GM23338 (cell line): ENCODE measurements at regions not wholly inside any gene's neighbourhood (a gene's known extent, or its start where the extent isn't known, plus 50 kb on each side); places are given as distances from the start of the nearest gene placed in this dataset.
"Not testable (repeated sequence)": the region's sequence is repeated elsewhere in the genome, so short reads cannot be mapped to it uniquely, and the experiment has no call there.

Experiments used
- ATAC-seq: fragments of 200-7000 bp; cut with Tn5 transposase; 3 replicates; pipeline ENCODE4 v1.9.1; 2020
- DNase-seq: peaks from one replicate; pipeline ENCODE4 v3.0.0-alpha.2; 2015; ENCODE audit warnings: low spot score
- H2AFZ ChIP-seq: fragments of 200-600 bp; sonication (generic); 2 replicates; pipeline ENCODE4 v1.8.0; 2016; ENCODE audit warnings: antibody characterized with exemption, mild to moderate bottlenecking, moderate library complexity
- H3F3A ChIP-seq: fragments of 200-600 bp; sonication (generic); replicated peaks from 2 replicates; pipeline ENCODE4 v1.8.0; 2017; ENCODE audit warnings: antibody characterized with exemption, mixed run types, low read depth
- H3K27ac ChIP-seq: fragments of 200-600 bp; sonication (generic); 2 replicates; pipeline ENCODE4 v1.6.1; 2016; ENCODE audit warnings: low read depth
- H3K27me3 ChIP-seq: fragments of 200-600 bp; sonication (generic); 2 replicates; pipeline ENCODE4 v1.8.0; 2016; ENCODE audit warnings: mild to moderate bottlenecking, mixed run types, moderate library complexity; ENCODE audit not compliant: insufficient read depth
- H3K36me3 ChIP-seq: fragments of 200-600 bp; sonication (generic); 2 replicates; pipeline ENCODE4 v1.8.0; 2016; ENCODE audit warnings: mild to moderate bottlenecking; ENCODE audit not compliant: insufficient read depth
- H3K4me1 ChIP-seq: fragments of 200-600 bp; sonication (generic); 2 replicates; pipeline ENCODE4 v1.8.0; 2016; ENCODE audit warnings: mild to moderate bottlenecking, moderate library complexity; ENCODE audit not compliant: insufficient read depth
- H3K4me2 ChIP-seq: fragments of 200-600 bp; sonication (generic); 2 replicates; pipeline ENCODE4 v1.7.1; 2017; ENCODE audit warnings: mixed run types
- H3K4me3 ChIP-seq: fragments of 200-600 bp; sonication (generic); 2 replicates; pipeline ENCODE4 v1.6.1; 2016; ENCODE audit warnings: mixed run types
- H3K79me2 ChIP-seq: fragments of 200-600 bp; sonication (generic); replicated peaks from 2 replicates; pipeline ENCODE4 v1.8.0; 2017; ENCODE audit warnings: mild to moderate bottlenecking; ENCODE audit not compliant: insufficient read depth
- H3K9me2 ChIP-seq: fragments of 200-600 bp; sonication (generic); 2 replicates; pipeline ENCODE4 v1.8.0; 2017; ENCODE audit not compliant: insufficient read depth
- H4K20me1 ChIP-seq: fragments of 200-600 bp; sonication (generic); replicated peaks from 2 replicates; pipeline ENCODE4 v1.8.0; 2017; ENCODE audit warnings: mild to moderate bottlenecking; ENCODE audit not compliant: insufficient read depth
- H3K27ac Mint-ChIP-seq: 2 replicates; pipeline ENCODE4 v1.8.0; 2020; ENCODE audit warnings: inconsistent platforms, mild to moderate bottlenecking, moderate library complexity, mixed read lengths
- H3K27me3 Mint-ChIP-seq: 3 replicates; pipeline ENCODE4 v1.8.0; 2022; ENCODE audit warnings: low read depth, mild to moderate bottlenecking, moderate library complexity, mixed read lengths, inconsistent platforms; ENCODE audit not compliant: insufficient read depth, poor library complexity
- H3K36me3 Mint-ChIP-seq: 3 replicates; pipeline ENCODE4 v1.8.0; 2021; ENCODE audit warnings: low read depth, mild to moderate bottlenecking, inconsistent platforms, moderate library complexity, mixed read lengths
- H3K4me1 Mint-ChIP-seq: 3 replicates; pipeline ENCODE4 v1.8.0; 2020; ENCODE audit warnings: mild to moderate bottlenecking, inconsistent platforms, mixed read lengths
- H3K4me3 Mint-ChIP-seq: 3 replicates; pipeline ENCODE4 v1.8.0; 2021; ENCODE audit warnings: moderate library complexity, mild to moderate bottlenecking, inconsistent platforms, mixed read lengths
- H3K9me3 Mint-ChIP-seq: 3 replicates; pipeline ENCODE4 v1.8.0; 2020; ENCODE audit warnings: moderate library complexity, mild to moderate bottlenecking, inconsistent platforms, mixed read lengths

DNA sequence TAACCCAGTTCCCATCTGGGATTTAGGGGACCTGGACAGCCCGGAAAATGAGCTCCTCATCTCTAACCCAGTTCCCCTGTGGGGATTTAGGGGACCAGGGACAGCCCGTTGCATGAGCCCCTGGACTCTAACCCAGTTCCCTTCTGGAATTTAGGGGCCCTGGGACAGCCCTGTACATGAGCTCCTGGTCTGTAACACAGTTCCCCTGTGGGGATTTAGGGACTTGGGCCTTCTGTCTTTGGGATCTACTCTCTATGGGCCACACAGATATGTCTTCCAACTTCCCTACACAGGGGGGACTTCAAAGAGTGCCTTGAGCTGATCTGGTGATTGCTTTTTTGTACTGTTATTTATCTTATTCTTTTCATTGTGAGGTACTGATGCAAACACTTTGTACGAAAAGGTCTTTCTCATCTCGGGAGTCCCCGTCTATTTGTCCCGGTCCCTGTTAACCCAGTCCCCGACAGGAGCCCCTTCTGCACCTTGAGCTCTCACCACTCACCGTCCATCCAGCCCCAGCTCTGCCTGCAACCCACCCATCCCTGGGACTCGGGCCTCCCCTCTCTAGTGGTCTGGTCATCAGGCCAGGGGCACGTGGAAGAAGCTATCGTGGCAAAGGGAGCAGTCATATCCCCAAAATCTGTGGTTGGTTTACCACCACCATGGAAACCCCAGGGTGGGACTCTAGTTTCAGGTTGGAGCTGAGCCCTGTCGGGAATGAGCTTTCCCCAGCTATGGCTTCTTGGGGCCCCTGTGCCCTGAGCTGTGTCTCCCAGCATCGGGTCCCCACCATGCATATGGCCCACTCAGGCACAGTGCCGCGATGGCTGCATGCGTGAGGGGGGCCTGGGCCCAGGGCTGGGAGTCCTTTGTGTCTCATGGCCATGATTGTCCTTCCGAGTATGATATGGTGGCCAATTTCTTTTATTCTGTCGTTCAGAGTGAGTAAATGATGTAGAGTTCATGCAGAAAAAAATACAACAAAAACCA, 270.4 kb upstream of the PLCXD1 start:
- not testable (repeated sequence) for H3K4me1 ChIP-seq, H3K27me3 Mint-ChIP-seq, H3K36me3 Mint-ChIP-seq, H3K4me3 ChIP-seq, H3K4me1 Mint-ChIP-seq, H3K79me2 ChIP-seq, DNase-seq, H3K27me3 ChIP-seq, H3K4me2 ChIP-seq, H3K36me3 ChIP-seq, H3K9me2 ChIP-seq, H3K4me3 Mint-ChIP-seq, ATAC-seq, H3K27ac ChIP-seq, H3K9me3 Mint-ChIP-seq, H4K20me1 ChIP-seq, H3K27ac Mint-ChIP-seq, H3F3A ChIP-seq, H2AFZ ChIP-seq

DNA sequence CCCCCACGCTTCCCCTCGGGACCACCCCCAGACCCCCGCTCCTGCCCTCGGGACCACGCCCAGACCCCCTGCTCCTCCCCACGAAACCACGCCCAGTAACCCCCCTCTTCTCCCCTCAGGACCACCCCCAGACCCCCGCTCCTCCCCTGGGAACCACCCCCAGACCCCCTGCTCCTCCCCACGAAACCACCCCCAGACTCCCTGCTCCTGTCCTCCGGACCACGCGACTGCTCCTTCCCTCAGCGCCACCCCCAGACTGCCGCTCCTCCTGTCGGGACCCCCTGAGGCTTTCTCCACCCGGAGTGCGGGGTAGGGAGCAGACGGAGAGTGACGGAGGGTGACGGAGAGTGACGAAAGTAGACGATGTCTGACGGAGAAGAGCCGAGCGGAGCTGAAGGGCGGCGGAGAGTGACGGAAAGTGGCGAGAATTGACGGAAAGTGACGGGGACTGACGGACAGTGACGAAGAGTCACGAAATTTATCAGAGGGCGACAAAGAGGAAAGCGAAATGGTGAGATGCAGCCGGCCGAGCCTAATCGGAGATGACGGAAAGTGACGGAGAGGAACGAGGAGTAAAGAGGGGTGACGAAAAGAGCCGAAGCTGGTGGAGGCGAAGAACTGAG, 267.2 kb upstream of the PLCXD1 start:
- H3K36me3 ChIP-seq, H3K4me1 ChIP-seq, H3K36me3 Mint-ChIP-seq, H3K27me3 Mint-ChIP-seq, H3K9me3 Mint-ChIP-seq, H3K9me2 ChIP-seq, ATAC-seq, H3F3A ChIP-seq, H4K20me1 ChIP-seq, H2AFZ ChIP-seq, H3K27me3 ChIP-seq, H3K79me2 ChIP-seq, H3K4me3 Mint-ChIP-seq, H3K4me3 ChIP-seq, H3K27ac ChIP-seq, H3K27ac Mint-ChIP-seq, H3K4me2 ChIP-seq, H3K4me1 Mint-ChIP-seq: not testable (repeated sequence)
- peak; percentile 54 for DNase-seq

DNA sequence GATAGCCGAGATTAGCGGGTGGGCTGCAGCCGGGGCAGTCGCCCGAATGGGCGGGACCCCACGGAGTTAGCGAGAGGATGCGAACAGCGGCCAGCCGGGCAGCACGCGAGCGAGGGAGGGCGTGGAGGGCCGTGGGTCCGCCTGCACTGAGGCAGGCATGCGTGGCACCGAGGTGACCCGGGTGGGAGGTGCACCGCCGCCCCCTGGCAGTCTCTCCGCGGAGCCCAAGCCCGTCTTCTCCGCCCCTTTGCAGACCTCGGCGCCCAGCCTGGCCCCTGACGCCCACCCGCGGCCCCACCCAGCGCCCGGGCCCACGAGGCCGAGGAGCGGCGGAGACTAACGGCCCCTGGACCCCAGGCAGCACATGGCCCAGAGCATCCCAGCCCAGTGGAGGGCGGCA, 266.7 kb upstream of the PLCXD1 start:
- not testable (repeated sequence) for H3K4me1 Mint-ChIP-seq, H3K4me3 Mint-ChIP-seq, H3K9me2 ChIP-seq, H4K20me1 ChIP-seq, H3K9me3 Mint-ChIP-seq, H3K27me3 Mint-ChIP-seq, H3F3A ChIP-seq, DNase-seq, H3K27ac Mint-ChIP-seq, H3K4me2 ChIP-seq, ATAC-seq, H3K27me3 ChIP-seq, H2AFZ ChIP-seq, H3K36me3 Mint-ChIP-seq, H3K4me1 ChIP-seq, H3K79me2 ChIP-seq, H3K27ac ChIP-seq, H3K36me3 ChIP-seq
- H3K4me3 ChIP-seq: 0 out of 2 replicates have a peak overlapping the region, but pooled peaks have one; percentile 26

DNA sequence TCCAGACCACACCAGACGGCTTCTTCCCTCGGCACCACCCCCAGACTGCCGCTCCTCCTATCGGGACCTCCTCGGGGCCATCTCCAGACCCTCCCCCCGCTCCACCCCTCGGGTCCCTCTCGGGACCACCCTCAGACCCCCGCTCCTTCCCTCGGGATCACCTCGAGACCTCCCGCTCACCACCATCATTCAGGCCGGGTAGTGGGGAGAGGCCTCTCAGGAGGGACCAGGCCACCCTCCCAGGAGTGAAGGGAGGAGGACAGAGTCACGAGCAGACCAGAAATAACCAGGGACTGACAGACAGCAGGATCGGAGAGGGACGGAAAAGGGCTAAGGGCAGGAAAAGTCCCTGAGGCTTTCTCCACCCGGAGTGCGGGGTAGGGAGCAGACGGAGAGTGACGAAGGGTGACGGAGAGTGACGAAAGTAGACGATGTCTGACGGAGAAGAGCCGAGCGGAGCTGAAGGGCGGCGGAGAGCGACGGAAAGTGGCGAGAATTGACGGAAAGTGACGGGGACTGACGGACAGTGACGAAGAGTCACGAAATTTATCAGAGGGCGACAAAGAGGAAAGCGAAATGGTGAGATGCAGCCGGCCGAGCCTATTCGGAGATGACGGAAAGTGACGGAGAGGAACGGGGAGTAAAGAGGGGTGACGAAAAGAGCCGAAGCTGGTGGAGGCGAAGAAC, 262.3 kb upstream of the PLCXD1 start:
- H3K4me2 ChIP-seq, H3K27me3 Mint-ChIP-seq, H3F3A ChIP-seq, H3K27ac ChIP-seq, H3K4me3 ChIP-seq, H3K9me3 Mint-ChIP-seq, ATAC-seq, H3K27me3 ChIP-seq, H3K36me3 ChIP-seq, H4K20me1 ChIP-seq, DNase-seq, H3K4me1 ChIP-seq, H3K4me1 Mint-ChIP-seq, H3K9me2 ChIP-seq, H2AFZ ChIP-seq, H3K79me2 ChIP-seq, H3K27ac Mint-ChIP-seq, H3K36me3 Mint-ChIP-seq, H3K4me3 Mint-ChIP-seq: not testable (repeated sequence)

DNA sequence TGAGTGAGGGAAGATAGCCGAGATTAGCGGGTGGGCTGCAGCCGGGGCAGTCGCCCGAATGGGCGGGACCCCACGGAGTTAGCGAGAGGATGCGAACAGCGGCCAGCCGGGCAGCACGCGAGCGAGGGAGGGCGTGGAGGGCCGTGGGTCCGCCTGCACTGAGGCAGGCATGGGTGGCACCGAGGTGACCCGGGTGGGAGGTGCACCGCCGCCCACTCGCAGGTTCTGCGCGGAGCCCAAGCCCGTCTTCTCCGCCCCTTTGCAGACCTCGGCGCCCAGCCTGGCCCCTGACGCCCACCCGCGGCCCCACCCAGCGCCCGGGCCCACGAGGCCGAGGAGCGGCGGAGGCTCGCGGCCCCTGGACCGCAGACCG, 261.7 kb upstream of the PLCXD1 start:
- H3K27ac ChIP-seq, H3K4me3 Mint-ChIP-seq, H3K4me3 ChIP-seq, H3K27me3 Mint-ChIP-seq, H2AFZ ChIP-seq, H3K4me1 ChIP-seq, H3K36me3 Mint-ChIP-seq, ATAC-seq, H3K4me1 Mint-ChIP-seq, H3K27ac Mint-ChIP-seq, DNase-seq, H3K9me2 ChIP-seq, H4K20me1 ChIP-seq, H3K9me3 Mint-ChIP-seq, H3F3A ChIP-seq, H3K27me3 ChIP-seq, H3K4me2 ChIP-seq, H3K79me2 ChIP-seq, H3K36me3 ChIP-seq: not testable (repeated sequence)
